Hepatocyte (in vitro differentiated cells): ENCODE measurements at regions not wholly inside any gene's neighbourhood (a gene's known extent, or its start where the extent isn't known, plus 50 kb on each side); places are given as distances from the start of the nearest gene placed in this dataset.

Experiments used
- EZH2 ChIP-seq: fragments of 200-600 bp; sonication (generic); IDR thresholded peaks from 2 replicates; pipeline ENCODE4 v1.6.1; 2016; ENCODE audit warnings: antibody characterized with exemption, mild to moderate bottlenecking, borderline replicate concordance
- EZH2phosphoT487 ChIP-seq: fragments of 200-600 bp; sonication (generic); IDR thresholded peaks from one replicate; pipeline ENCODE4 v1.6.1; 2018; ENCODE audit warnings: antibody characterized with exemption, mild to moderate bottlenecking, low read depth, moderate library complexity; ENCODE audit not compliant: unreplicated experiment, severe bottlenecking
- TF ChIP-seq, protein P1 (sequence below): fragments of 200-600 bp; sonication (generic); IDR thresholded peaks from 2 replicates; pipeline ENCODE4 v1.5.1; 2016; ENCODE audit warnings: antibody characterized with exemption, mild to moderate bottlenecking; ENCODE audit not compliant: poor library complexity

DNA sequence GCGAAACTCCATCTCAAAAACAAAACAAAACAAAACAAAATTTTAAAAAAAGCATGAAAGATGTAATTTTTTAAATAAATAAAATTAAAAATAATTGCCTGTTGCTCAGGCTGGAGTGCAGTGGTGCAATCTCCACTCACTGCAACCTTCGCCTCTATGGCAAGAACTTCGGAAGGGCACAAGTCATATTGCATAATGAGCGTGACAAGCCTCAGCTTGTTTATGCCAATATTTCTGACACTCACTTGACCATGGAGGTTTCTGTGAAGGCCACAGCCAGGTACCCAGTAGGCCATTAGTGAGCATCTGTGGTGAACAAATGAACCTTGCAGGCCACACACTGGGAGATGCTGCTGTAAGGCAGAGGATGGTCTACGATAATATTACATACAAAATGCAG, 106.1 kb upstream of the KMT2C start:
- TF ChIP-seq, protein P1, sequence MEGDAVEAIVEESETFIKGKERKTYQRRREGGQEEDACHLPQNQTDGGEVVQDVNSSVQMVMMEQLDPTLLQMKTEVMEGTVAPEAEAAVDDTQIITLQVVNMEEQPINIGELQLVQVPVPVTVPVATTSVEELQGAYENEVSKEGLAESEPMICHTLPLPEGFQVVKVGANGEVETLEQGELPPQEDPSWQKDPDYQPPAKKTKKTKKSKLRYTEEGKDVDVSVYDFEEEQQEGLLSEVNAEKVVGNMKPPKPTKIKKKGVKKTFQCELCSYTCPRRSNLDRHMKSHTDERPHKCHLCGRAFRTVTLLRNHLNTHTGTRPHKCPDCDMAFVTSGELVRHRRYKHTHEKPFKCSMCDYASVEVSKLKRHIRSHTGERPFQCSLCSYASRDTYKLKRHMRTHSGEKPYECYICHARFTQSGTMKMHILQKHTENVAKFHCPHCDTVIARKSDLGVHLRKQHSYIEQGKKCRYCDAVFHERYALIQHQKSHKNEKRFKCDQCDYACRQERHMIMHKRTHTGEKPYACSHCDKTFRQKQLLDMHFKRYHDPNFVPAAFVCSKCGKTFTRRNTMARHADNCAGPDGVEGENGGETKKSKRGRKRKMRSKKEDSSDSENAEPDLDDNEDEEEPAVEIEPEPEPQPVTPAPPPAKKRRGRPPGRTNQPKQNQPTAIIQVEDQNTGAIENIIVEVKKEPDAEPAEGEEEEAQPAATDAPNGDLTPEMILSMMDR, result no peak
- TF ChIP-seq EZH2 (no peak), EZH2phosphoT487 (no peak)
